Activated CD8-positive, alpha-beta memory T cell treated with anti-CD3 and anti-CD28 coated beads, Interleukin-2, amount 50 U/mL, for 4 hours (primary cell): ENCODE measurements at regions not wholly inside any gene's neighbourhood (a gene's known extent, or its start where the extent isn't known, plus 50 kb on each side); places are given as distances from the start of the nearest gene placed in this dataset.

Experiments
- DNase-seq: peaks from one replicate; pipeline ENCODE4 v3.0.0-alpha.2; 2020

DNA sequence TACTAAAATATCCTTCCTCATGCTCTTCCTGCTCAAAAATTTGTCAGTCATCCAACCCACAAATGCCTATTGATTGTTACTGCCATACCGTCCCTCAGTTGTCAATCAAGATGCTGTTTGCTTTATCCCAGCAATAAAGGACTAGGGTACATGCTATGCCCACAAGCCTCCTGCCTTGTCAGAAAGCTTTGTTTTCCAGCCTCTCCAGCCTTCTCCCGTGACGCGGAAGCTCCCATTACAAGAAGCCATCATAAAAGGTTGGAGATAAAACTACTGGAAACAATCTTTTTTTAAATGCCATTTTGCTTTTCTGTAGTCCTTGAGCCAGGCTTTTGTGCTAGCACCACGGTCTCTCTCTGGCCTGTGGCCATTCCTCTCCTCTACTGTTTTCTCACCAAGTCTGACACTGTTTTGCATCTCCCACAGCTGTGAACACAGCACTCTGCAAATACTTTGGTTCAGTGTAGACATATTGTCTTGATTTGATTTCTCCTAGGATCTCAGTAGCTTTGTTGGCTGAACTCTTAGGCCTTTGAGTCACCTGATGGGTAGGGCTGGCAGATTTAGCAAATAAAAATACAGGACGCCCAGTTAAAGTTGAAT, 495.7 kb upstream of the JARID2 start:
- no peak for DNase-seq

DNA sequence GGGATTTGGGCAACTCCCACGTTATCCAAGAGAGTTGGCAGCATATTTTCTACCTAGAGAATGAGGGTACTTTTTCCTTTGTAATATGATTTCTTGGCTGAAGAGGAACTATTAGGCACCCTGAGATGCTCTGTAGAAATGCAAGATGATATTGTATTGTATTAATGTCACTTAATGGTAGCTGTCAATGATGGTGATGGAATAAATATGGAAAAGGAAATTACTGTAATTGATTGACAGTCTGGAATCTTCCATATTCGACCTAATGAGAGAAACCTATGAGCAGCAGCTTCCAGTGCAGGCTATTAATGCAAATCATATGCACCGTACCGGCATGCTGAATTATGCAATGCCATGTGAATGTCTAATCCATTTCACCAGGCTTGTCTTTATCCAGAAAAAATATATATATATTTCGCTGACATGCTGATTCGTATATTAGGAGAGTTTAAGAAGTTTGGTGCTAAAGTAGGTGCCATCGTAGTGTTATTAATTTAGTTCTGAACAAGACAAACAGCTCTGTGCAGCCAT, 494.2 kb upstream of the JARID2 start:
- DNase-seq = no peak

DNA sequence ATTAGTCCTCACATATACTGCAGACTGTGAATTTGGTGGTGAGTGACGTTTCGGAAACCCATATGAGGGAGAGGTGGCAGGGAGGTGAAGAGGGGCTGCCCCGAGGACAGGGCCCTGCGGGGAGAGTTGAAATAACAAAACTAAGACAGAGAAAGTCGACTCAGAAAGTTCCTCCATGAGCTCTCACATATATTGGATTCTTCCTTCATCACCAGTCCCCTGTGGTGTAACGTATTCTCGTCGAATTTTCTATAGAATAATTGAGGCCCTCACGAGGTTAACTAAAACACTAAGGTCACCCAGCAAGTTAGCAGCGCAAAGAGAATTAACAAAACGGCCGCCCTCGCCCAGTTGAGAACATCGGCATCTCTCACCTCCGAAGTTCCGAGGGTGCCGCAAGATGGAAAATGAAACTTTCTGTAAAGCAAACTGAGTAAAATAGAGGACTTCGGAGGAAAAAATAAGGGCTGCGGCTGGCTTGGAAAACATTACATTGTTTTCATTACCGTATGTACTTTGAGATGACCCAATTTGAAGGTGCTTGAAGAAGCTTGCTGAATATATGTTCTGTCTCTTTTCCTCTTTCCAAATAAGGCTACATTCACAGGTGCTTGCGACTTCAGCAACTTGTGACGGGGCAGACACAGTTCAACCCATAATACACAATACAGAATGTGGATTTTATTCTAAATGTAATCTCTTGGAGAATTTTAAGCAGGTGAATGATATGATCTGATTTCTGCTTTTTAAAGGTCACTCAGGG, 490.9 kb upstream of the JARID2 start:
- DNase-seq = peak; percentile 32

DNA sequence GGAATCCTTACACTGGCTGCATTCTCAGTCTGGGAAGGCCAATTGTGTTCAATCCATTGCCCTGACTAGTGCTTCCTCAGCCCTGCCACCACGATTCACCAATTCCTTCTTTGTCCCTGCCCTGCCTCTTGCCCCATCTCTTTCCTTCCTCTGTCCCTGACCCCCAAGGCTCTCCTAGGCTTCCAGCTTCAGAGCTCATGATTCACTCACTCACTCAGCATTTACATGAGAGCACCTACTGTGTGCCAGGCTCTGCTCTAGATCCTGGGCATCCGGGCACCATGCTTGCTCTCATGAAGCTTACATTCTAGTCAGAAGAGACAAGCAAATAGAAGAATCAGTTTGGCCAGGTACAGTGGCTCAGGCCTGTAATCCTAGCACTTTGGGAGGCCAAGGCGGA, 489.5 kb upstream of the JARID2 start:
- DNase-seq = no peak

DNA sequence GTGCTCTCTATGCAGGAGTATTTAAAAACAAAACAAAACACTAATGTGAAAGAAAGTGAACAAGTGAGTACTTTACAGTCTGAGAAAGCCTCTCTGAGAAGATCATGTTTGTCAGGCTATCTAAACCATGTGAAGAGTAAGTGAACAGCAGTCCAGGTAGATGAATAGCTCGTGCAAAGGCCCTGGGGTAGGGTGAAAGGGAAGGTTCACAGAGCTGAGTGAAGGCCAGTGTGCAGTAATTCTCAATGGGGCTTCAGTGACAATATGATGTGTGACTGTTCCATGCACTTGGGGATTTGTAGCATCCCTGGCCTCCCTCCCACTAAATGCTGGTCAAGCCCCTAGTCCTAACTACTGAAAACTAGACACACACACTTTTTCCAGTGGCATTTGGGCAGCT, 488.9 kb upstream of the JARID2 start:
- DNase-seq = no peak

DNA sequence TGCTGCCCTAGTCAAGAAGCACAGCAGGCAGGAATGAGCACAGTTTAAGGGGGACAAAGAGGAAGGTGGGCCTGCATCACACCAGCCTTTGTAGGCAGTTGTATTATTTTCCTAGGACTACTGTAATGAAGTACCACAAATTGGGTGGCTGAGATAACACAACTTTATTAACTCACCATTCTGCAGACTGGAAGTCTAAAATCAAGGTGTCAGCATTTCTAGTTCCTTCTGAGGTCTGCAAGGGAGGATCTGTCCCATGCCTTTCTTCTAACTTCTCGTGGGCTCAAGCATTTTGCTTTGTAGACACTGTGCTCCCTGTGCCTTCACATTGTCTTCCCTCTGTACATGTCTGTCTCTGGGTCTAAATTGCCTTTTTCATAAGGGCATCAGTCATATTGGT, 488.5 kb upstream of the JARID2 start:
- no peak for DNase-seq

DNA sequence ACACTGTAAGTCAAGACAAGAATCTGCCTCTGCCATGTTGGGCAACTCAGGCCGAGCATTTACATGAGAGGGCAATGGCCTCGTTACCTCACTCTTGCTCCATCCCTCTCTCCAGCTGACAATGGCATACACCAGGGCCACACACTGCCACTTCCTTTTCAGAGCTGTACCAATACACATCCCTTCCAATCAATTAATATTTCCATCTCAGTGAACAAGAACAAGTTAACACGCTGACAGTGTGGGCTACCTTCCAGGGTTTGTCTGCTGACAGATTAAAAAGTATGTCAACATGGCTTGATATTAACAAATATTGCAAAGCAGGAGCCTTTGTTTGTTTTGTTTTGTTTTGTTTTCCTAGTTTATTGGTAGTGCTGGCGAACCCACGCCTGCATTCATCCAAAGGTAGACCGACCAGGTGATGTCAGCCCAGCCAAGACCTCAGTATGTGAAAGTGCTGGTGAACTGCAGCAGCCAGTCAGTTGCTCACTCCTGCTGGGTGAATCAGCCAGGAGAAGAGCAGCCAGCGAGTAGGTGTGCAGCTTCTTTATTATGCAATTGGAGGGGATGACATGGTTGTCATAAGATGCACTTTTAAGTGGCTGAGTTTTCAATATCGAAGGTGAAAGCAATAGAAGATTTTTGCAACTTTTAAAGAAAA, 487.3 kb upstream of the JARID2 start:
- peak; percentile 28 for DNase-seq

DNA sequence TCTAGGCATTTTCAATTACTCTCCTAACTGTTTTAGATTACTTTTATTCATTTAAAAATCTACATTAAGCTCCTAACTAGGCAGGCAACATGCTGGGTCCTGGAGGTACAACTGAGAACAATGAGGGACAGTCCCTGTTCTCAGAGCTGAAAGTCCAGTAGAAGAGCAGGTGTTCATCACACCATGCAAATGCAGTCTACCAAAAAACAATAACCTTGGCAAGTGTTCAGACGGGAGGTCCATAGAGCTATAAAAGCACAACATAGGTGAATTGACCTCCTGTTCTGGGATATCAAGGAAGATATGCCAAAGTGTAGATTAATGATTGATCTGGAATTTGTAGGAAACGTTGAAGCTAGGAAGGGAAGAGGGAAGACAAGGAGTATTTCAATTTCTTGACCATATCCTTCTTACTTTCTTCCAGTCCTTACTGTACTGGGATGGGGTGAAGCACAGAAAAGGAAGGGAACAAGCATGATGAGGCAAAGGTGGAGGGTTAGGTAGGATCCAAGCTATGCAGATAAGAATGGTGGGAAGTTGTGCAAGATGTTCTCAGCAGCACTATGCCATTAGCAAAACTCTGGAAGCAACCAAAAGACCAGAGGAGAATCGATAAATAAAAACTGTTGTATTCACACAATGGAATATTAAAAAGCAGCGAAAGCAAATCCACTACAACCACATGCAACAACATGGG, 485.7 kb upstream of the JARID2 start:
- DNase-seq = no peak

DNA sequence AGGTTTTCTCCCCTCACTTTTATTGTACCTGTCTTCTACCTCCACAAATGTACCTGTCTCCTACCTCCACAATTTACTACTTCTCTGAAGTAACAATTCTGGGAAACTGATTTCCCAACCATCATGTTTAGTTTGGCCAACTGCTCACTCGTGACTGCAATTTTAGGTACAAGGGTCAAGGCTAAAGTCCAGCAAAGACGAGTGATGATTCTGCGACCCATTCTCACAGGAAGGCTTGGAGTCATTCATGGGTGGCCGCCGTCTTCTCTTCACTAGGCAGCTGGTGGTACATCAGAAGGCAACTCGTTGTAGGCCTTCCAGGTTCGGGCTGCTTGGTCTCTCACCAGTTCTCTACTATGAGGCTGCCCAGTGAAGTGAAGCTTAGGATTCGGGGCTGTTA, 483.8 kb upstream of the JARID2 start:
- no peak for DNase-seq

DNA sequence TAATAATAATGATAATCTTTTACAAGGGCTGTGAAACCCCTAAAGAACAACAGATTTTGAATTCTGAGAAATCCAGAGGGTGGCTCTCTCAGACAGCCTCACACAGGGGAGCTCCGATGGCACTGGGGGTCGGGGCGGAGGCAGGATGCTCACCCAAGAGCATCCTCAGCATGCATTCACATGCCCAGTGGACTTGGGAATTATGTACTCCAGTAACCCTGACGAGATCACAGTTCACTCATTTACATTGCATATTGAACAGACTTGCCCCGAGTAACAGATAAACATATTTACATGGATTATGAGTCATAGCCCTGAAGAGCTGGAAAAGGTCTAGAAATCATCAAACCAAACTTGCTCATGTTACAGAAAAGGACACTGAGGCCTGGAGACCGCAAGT, 482.7 kb upstream of the JARID2 start:
- no peak for DNase-seq

DNA sequence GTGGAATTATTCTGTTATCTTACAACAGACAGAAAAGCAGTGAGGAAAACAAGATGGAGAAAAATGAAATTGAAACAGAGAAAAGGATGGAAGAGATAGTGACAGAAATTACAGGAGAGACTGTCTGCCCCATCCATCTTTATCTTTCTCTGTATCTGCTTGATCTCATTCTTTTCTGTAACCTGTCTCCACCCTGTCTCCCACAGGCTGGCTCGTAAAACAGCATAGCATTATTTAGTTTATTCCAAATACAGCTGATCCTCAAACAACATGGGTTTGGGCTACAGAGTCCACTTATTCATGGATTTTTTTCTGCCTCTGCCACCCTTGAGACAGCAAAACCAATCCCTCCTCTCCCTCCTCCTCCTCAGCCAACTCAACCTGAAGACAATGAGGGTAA, 482.3 kb upstream of the JARID2 start:
- DNase-seq = no peak

DNA sequence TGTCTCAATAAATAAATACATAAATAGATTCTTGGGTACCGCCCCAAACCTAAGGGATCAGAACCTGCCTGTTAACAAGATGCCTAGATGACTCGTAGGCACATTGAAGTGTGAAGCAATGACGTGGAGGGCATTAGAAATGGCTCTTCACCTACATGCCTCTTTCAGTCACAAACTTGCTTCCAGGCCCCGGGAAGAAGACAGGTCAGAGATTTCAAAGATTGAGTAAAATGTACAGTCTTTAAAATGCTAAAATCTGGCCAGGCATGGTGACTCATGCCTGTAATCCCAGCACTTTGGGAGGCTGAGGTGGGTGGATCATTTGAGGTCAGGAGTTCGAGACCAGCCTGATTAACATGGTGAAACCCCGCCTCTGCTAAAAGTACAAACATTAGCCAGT, 480.8 kb upstream of the JARID2 start:
- no peak for DNase-seq

DNA sequence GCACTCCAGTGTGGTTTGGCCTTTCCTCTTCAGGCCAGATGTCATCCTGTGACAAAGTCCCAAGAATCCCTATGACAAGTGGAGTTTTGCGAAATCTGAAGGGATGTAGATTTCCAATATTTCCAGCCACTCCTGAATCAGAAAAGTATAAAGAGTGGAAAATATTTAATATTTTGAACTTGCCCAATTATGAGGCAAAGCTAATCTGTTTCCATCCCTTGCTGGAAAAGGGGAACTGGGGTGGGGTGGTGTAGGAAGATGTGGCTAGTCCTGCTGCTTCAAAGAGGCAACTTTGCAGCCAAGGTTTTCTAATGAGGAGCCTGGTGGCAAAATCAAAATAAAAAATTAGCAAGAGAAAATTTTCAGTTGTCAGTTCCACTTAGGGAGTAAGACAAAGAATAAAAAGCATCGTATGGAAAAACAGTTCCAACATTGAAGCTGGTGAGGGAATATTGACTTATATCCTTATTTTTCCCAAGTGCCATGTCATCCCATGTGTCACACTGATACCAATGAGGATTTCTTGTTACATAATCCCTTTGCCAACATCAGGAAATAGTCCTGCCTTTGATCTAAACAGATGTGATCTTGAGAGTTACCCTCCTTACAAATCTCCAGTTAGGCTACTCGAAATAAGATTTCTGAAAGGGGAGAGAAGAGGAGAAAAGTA, 480.0 kb upstream of the JARID2 start:
- no peak for DNase-seq

DNA sequence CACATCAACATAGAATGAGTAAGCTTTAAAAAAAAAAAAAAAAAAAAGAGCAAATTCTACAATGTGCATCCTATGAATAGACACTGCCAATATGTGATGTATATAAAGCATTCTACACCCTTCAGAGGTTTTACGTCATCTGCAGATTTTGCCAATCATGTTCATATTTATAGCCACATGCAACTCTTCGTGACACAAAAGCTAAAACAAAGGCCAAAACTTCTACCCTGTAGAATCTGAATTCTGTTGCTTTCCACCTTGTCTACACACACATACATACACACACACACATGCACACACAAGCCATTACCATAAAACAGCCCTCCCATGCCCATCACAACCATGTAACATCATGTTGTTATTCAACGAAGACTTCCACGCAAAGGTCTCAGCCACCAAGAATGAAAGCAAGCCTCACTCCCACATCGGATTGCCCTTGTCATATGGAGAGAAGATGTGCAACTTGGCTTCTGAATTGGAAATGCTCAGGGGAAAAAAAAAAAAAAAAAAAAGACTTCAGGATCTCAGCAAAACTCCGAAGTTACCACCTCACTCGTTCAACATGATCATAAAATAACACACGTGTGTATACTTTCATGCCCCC, 479.4 kb upstream of the JARID2 start:
- no peak for DNase-seq

DNA sequence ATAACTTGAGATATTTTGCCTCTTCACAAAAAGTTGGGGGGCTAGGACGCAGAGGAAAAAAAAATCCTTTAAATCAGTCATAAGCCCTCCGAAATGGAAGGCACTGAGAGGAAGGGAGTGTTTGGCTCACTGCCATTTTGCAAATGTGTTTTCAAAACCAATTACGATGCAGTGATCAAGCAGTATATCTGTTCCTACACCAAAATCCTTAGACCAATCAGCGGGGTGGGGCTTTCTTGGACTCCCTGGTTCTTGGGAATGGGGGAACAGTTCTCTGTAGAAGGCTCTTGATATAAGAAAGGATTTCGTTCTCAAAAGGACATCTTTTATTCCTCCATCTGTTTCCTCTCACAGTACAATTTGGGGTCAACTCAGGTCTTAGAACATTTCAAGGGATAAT, 478.6 kb upstream of the JARID2 start:
- DNase-seq = no peak

DNA sequence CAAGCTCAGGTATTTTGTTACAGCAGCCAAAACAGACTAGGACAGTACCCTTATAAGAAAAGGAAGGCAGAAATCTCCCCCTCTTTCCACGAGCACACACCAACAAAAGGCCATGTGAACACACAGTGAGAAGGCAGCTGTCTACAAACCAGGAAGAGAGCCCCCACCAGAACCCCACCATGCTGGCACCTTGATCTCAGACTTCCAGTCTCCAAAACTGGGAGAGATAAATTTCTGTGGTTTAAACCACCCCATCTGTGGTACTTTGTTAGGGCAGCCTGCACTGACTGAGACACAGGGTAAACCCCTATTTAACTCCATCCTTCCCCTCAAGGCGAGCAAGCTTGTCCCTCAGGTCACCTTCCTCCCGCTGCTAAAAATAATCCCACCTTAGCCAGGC, 475.8 kb upstream of the JARID2 start:
- no peak for DNase-seq

DNA sequence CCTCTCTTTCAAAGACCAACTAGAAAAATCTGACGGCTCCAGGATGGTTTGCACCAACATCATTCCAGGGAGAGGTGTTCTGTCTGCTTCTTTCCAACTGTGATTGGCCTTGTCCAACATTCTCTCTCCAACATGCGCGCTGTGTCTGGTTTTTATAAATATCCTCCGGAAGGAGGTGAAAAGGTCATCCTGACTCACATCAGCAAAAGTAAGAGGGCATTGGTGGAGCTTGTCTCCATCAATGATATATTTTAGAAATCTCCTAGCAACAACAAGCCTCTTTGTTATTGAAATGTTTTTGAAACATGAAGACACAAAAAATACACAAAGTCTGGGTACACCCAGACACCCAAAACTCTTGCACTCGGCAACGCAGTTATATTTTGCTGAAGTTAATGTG, 475.3 kb upstream of the JARID2 start:
- no peak for DNase-seq

DNA sequence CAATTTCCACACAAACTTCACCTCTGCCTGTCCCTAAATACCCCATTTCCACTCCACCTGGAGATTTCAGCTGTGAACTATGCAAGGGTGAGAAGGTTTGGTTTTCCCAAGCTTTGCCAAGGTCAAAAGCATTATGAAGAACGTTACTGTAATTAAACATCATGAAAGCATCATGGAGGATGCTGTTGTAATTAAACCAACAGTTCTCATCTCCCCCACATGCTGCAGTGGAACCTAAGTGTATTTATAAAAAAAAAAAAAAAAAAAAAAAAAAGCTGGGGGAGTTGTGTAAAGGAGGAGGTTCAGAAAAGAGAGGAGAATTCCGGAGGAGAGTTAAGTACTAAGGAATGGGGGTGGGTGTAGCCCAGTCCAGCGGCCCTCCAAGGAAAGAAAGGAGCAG, 474.9 kb upstream of the JARID2 start:
- DNase-seq = no peak

DNA sequence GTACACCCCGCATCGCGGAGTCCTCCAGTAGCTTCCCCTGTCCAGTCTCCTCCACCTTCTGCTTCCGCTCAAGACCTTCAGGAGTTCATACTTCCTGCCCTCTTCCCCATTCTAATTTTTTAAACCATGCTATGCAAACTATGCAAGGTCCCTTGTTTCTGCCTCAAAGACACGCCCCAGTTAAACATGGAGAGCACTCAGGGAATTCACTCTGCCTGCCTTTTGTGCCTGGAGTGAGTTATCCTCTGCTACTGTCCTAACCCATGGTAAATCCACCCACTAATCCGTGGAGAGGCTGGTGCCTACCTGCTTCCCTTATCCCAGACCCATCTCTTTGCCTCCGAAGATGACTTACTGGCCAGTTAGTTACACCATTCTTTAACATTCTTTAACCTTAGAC, 473.7 kb upstream of the JARID2 start:
- DNase-seq = no peak

DNA sequence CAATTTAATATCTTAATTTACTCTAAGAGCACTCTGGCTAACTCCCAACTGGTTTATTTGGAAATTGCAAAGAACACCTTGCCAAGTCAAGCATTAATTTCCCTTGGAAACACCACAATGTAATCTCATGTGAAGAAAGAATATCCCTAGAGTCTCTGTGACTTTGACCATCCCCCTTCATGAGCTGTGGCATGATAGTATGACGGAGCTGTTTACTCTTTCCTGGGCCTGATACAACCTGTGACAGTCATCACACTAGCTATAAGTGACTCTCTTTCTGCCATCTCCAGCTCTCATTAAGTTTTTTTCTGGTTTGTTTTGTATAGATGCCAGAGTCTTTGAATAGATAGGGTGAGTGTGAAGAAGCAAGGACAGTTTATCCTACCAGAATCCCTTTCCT, 470.3 kb upstream of the JARID2 start:
- no peak for DNase-seq

DNA sequence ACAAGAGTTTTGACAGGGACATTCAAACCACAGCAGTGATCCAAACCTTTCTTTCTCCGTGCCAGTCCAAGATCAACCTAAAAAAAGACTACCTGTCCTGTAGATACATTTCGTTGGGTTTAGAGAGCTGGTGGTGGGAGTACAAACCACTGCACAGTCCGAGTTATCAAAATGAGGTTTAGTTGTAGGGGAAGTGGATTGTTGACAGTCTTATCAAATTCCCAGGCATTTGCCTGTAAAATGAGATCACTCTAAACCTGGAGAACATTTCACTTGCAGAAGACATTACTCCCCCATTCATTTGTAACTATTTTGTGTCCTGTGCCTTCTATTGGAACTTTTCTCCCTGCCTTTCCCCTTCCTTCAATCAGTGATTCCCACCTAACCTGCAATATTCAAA, 469.6 kb upstream of the JARID2 start:
- DNase-seq = no peak

DNA sequence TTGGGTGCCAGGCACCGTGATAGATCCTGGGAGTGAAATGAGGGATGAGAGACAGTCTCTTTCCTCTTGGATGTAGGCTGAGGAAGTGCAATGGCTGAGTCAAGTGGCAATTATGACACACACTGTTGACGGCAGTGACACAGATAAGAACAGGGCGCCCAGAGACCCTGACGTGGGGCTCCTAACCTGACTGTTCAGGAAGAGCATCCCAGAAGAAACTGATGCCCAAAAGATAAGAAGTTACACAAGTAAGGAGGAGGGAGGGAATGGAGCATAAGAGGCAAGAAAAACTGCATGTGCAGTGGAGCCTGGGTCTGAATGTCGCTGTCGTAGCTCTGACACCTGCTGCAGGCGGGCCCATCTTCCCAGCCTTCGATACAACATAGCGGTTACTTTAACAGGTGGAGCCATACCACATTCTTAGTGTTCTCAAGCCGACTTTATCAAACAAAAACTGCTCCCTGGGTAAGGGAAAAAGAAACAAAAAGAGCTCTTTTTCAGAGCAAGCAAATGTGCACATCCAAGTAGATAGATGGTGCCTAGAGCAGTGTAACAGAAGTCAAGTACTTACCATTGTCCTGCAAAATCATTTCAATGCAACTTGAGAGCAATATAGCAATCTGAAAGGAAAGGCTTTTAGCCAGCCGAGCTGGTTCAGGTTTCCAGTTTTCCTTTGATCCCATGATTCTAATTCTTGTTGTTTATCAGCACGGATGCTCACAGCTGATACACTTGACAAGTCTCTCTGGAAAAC, 463.9 kb upstream of the JARID2 start:
- no peak for DNase-seq
